Left lung (tissue), 4 donors: ENCODE measurements at regions not wholly inside any gene's neighbourhood (a gene's known extent, or its start where the extent isn't known, plus 50 kb on each side); places are given as distances from the start of the nearest gene placed in this dataset.

Experiments used
- ATAC-seq: fragments of 200-7000 bp; cut with Tn5 transposase; one replicate; pipeline ENCODE4 v1.9.1; 2020; ENCODE audit warnings: moderate library complexity
- DNase-seq, 4 donors: peaks; one replicate each; pipeline ENCODE4 v3.0.0-alpha.2; 2013 to 2020
- H3K27ac ChIP-seq, 2 donors: fragments of 200-600 bp; sonication (generic) in 1 of 2; one replicate each; pipeline versions ENCODE4 v1.5.0 to v1.8.0; 2020 to 2021
- H3K27me3 ChIP-seq, 2 donors: fragments of 200-600 bp; sonication (generic) in 1 of 2; one replicate each; pipeline versions ENCODE4 v1.5.0 to v1.8.0; 2020 to 2021
- H3K36me3 ChIP-seq, 2 donors: fragments of 200-600 bp; sonication (generic) in 1 of 2; one replicate each; pipeline versions ENCODE4 v1.5.0 to v1.8.0; 2020 to 2021
- H3K4me1 ChIP-seq, 2 donors: fragments of 200-600 bp; one replicate each; pipeline ENCODE4 v1.8.0; 2021
- H3K4me3 ChIP-seq, 2 donors: fragments of 200-600 bp; sonication (generic) in 1 of 2; one replicate each; pipeline versions ENCODE4 v1.5.0 to v1.8.0; 2020 to 2021; ENCODE audit warnings: mild to moderate bottlenecking in 1 of 2
- H3K9me3 ChIP-seq, 2 donors: fragments of 200-600 bp; sonication (generic) in 1 of 2; one replicate each; pipeline versions ENCODE4 v1.5.0 to v1.8.0; 2020 to 2021
- CTCF ChIP-seq, 2 donors: fragments of 200-600 bp; sonication (generic) in 1 of 2; IDR thresholded peaks; one replicate each; pipeline versions ENCODE4 v1.5.0 to v1.8.0; 2021; ENCODE audit warnings: antibody characterized with exemption in 2 of 2
- intact Hi-C, 2 donors: fragments of 100-400 bp; cut with DNase I; formaldehyde crosslinking; loops; one replicate each; pipeline versions ENCODE4 v1.11.2 to v1.14.2; 2022
- donor health status: DM: no; HTN: yes; CAD: no.
- donor health status: DM: no; HTN: no; CAD: no.

GRCh38 chr3:10756546-10756945 is 59.5 kb upstream of the SLC6A11 start:
- Histone ChIP-seq H3K27me3 (peaks cover 0 to 63% of the 10 kb centered on the region in 2 donors), H3K4me1 (no peaks in the 10 kb centered on the region), H3K27ac (no peak overlapping the region), H3K9me3 (no peaks in the 10 kb centered on the region), H3K4me3 (no peak overlapping the region), H3K36me3 (no peaks in the 10 kb centered on the region)
- DNase-seq (no peak), ATAC-seq (no peak)
- TF ChIP-seq CTCF (IDR thresholded peaks at IDR 0.05) = no peak
- intact Hi-C loops = loop anchor here in 1 of 2 donors (10.0 kb wide), 1 partner anchor 298 kb away; no protein-coding TSS in a partner anchor

DNA sequence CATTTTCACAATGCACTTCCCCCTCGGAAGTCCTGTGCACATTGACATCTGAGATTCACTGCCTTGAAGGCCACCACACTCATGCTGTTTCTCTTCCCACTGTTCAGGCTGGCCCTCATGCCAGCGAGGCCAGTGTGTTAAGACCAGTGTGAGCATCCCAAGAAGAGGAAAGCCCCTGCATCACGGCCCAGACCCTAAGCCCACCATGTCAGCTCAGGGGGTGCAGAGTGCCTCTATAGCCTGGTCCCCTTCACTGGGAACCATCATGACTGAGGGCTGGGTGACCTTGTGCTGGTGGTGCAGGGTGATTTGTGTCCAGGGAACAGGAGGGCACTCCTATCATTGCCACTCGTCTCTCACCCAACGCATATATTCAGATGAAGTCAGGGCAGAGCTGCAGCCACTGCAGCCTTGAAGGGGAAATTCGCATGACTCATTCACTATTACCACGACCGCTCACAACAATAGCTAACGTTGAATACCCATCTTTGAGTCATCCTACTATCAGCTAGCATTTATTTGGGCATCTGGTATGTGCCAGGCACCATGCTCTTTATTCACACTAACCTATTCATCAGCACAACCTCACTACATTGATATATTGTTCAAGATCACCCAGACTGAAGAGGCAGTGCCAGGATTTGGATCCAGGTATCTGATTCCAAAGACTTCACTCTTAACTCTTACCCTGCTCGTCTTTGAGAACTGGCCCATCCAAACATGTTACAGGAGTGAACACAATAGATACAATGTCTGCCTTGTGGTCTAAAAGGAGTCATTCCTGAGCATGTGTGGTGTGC is 58.8 kb upstream of the SLC6A11 start:
- Histone ChIP-seq H3K9me3 (no peaks in the 10 kb centered on the region), H3K4me1 (no peaks in the 10 kb centered on the region), H3K4me3 (no peak overlapping the region), H3K27me3 (peaks cover 0 to 62% of the 10 kb centered on the region in 2 donors), H3K27ac (no peak overlapping the region), H3K36me3 (no peaks in the 10 kb centered on the region)
- intact Hi-C loops = loop anchor here in 1 of 2 donors (10.0 kb wide), 1 partner anchor 298 kb away; no protein-coding TSS in a partner anchor
- DNase-seq (no peak), ATAC-seq (no peak)
- TF ChIP-seq CTCF (IDR thresholded peaks at IDR 0.05) = no peak

DNA sequence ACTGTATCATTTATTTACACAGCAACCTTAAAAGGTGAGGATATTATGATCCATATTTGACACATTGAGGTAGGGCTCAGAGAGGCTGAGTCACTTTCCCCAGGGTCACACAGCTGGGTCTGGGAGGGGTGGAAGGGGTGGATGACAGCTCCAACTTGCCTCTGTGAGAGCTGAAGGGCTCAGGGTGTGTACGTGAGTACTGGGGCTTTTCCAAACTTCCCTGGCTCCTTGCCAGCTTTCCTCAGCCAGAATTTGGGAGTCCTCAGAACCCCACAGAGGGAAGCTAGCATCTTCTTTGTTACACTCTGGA is 58.3 kb upstream of the SLC6A11 start:
- H3K36me3 ChIP-seq = no peaks in the 10 kb centered on the region
- intact Hi-C loops = loop anchor here in 1 of 2 donors (10.0 kb wide), 1 partner anchor 297 kb away; no protein-coding TSS in a partner anchor
- no peak overlapping the region for H3K4me3 ChIP-seq
- peaks cover 0 to 62% of the 10 kb centered on the region in 2 donors for H3K27me3 ChIP-seq
- no peaks in the 10 kb centered on the region for H3K4me1 ChIP-seq
- no peaks in the 10 kb centered on the region for H3K9me3 ChIP-seq
- ATAC-seq (no peak), DNase-seq (no peak)
- TF ChIP-seq CTCF (IDR thresholded peaks at IDR 0.05) = no peak
- H3K27ac ChIP-seq = no peak overlapping the region

- intact Hi-C loops = loop anchor here in 1 of 2 donors (10.0 kb wide), 1 partner anchor 296 kb away; no protein-coding TSS in a partner anchor
- no peak overlapping the region for H3K4me3 ChIP-seq
- no peaks in the 10 kb centered on the region for H3K4me1 ChIP-seq
- no peaks in the 10 kb centered on the region for H3K36me3 ChIP-seq
- H3K9me3 ChIP-seq = no peaks in the 10 kb centered on the region
- peaks cover 0 to 61% of the 10 kb centered on the region in 2 donors for H3K27me3 ChIP-seq
- DNase-seq (peak in 3 of 4 donors; percentile 17 to 60 (median 46)), ATAC-seq (peak; percentile 98)
- no peak overlapping the region for H3K27ac ChIP-seq
- TF ChIP-seq CTCF (IDR thresholded peaks at IDR 0.05) = peak; percentile 71 to 76
Observed at GRCh38 chr3:10758304-10759037, 57.6 kb upstream of the SLC6A11 start.

GRCh38 chr3:10759495-10759894 is 56.5 kb upstream of the SLC6A11 start:
- Histone ChIP-seq H3K4me1 (no peaks in the 10 kb centered on the region), H3K36me3 (no peaks in the 10 kb centered on the region), H3K9me3 (no peaks in the 10 kb centered on the region), H3K27me3 (peaks cover 0 to 60% of the 10 kb centered on the region in 2 donors), H3K4me3 (no peak overlapping the region), H3K27ac (no peak overlapping the region)
- DNase-seq (no peak), ATAC-seq (no peak)
- intact Hi-C loops = loop anchor here in 1 of 2 donors (10.0 kb wide), 1 partner anchor 295 kb away; no protein-coding TSS in a partner anchor
- TF ChIP-seq CTCF (IDR thresholded peaks at IDR 0.05) = no peak
